ENCODE measurements at regions not wholly inside any gene's neighbourhood (a gene's known extent, or its start where the extent isn't known, plus 50 kb on each side); places are given as distances from the start of the nearest gene placed in this dataset.

- Mint-ChIP-seq H3K4me3 (no peak overlapping the region), H3K9me3 (no peaks in the 10 kb centered on the region)
- WGBS (ENCODE audit: extremely low coverage, insufficient read length, low lambda C conversion rate) = no CpG with 5 or more reads among the region's 3 CpGs
Observed at GRCh38 chr2:150710041-150710440, 222.6 kb upstream of the RND3 start.

More at GRCh38 chr2:150710041-150710440, 222.6 kb upstream of the RND3 start:
- Histone ChIP-seq H3K9me3 (ENCODE audit: control insufficient read depth, low read depth, low read length) (no peaks in the 10 kb centered on the region), H3K23ac (ENCODE audit: insufficient read length, low read depth, low read length) (no peak overlapping the region), H3K23me2 (ENCODE audit: insufficient read length, low read depth, low read length, poor library complexity, severe bottlenecking) (no peaks in the 10 kb centered on the region), H3K27me3 (ENCODE audit: insufficient read depth, low read length) (no peaks in the 10 kb centered on the region), H3K4me2 (ENCODE audit: insufficient read depth, insufficient read length, low read length) (no peak overlapping the region), H2BK15ac (ENCODE audit: low read depth, low read length) (no peak overlapping the region), H2BK5ac (ENCODE audit: insufficient read length, low read length) (no peak overlapping the region), H4K5ac (ENCODE audit: insufficient read length, low read depth, low read length) (no peak overlapping the region), H3K4ac (ENCODE audit: low read depth, low read length) (no peak overlapping the region), H4K8ac (replicated peaks; ENCODE audit: insufficient read length, low read depth, low read length) (no peak overlapping the region), H2AK5ac (ENCODE audit: insufficient read length, low read length) (no peak overlapping the region), H3K79me2 (ENCODE audit: insufficient read depth, low read length) (no peaks in the 10 kb centered on the region), H3K14ac (ENCODE audit: insufficient read depth, low read length) (no peak overlapping the region), H3T11ph (ENCODE audit: low read length) (no peak overlapping the region), H3K9ac (ENCODE audit: extremely low read depth, insufficient read length, low read length) (no peak overlapping the region), H2BK120ac (ENCODE audit: low read depth, low read length, poor library complexity, severe bottlenecking) (no peak overlapping the region), H4K91ac (ENCODE audit: insufficient read length, low read depth, low read length) (no peak overlapping the region), H3K4me1 (ENCODE audit: insufficient read depth, low read length) (peaks cover 5% of the 10 kb centered on the region; the same call in 1 of the 2 replicates), H3K79me1 (ENCODE audit: insufficient read depth, low read depth, low read length, poor library complexity, severe bottlenecking) (no peaks in the 10 kb centered on the region), H4K20me1 (ENCODE audit: control insufficient read depth, insufficient read depth, insufficient read length) (no peaks in the 10 kb centered on the region), H3K27ac (ENCODE audit: insufficient read length, low read depth, low read length) (no peak overlapping the region), H2BK12ac (ENCODE audit: insufficient read length, low read depth, low read length) (no peak overlapping the region), H3K56ac (ENCODE audit: insufficient read length, low read depth, low read length) (no peak overlapping the region), H2AFZ (ENCODE audit: low read length) (no peak overlapping the region), H3K18ac (ENCODE audit: insufficient read length, low read depth, low read length) (no peak overlapping the region), H2BK20ac (ENCODE audit: low read depth, low read length, poor library complexity, severe bottlenecking) (no peak overlapping the region)
- peaks cover 0 to 1% (median 0%) of the 10 kb centered on the region in 3 experiments; a peak in 1 of 7 replicates for H3K36me3 Mint-ChIP-seq (ENCODE audit: insufficient read depth in 1 of 3, low read depth in 3 of 3)
- H3K27me3 Mint-ChIP-seq (ENCODE audit: low read depth) = no peaks in the 10 kb centered on the region
- H3K4me1 Mint-ChIP-seq = peaks cover 27 to 38% of the 10 kb centered on the region in 2 experiments
- H3K27ac Mint-ChIP-seq = no peak overlapping the region
- TF ChIP-seq CTCF (conservative IDR thresholded peaks at IDR 0.05) = no peak
- DNase-seq = no peak

Measured in H9 (cell line).